NCI-H2171 (cell line): ENCODE measurements at regions not wholly inside any gene's neighbourhood (a gene's known extent, or its start where the extent isn't known, plus 50 kb on each side); places are given as distances from the start of the nearest gene placed in this dataset.

Source experiments
- DNase-seq: peaks from one replicate; lab custom pipeline; 2025; lab: John Stamatoyannopoulos, UW

- no peak for DNase-seq
Observed at GRCh38 chr7:371119-371778, 81.3 kb downstream of the FOXL3 start.

- no peak for DNase-seq
Observed at GRCh38 chr7:371779-372545, 82.0 kb downstream of the FOXL3 start.

- DNase-seq = no peak
Observed at GRCh38 chr7:372546-372931, 82.6 kb downstream of the FOXL3 start.

- DNase-seq = no peak
Observed at GRCh38 chr7:372932-373791, 83.2 kb downstream of the FOXL3 start.

- DNase-seq = no peak
Observed at GRCh38 chr7:373818-374705, 84.1 kb downstream of the FOXL3 start.

GRCh38 chr7:374706-375311 is 84.8 kb downstream of the FOXL3 start:
- no peak for DNase-seq

GRCh38 chr7:375321-375831 is 85.4 kb downstream of the FOXL3 start:
- DNase-seq = no peak

GRCh38 chr7:375901-376305 is 85.9 kb downstream of the FOXL3 start:
- no peak for DNase-seq

GRCh38 chr7:376306-377079 is 86.5 kb downstream of the FOXL3 start:
- DNase-seq = no peak

- DNase-seq = no peak
Observed at GRCh38 chr7:377080-378040, 87.4 kb downstream of the FOXL3 start.

- DNase-seq = no peak
Observed at GRCh38 chr7:378041-378420, 88.1 kb downstream of the FOXL3 start.

GRCh38 chr7:378551-379455 is 88.8 kb downstream of the FOXL3 start:
- DNase-seq = no peak

GRCh38 chr7:379456-380138 is 89.6 kb downstream of the FOXL3 start:
- no peak for DNase-seq

- no peak for DNase-seq
Observed at GRCh38 chr7:380139-380485, 90.1 kb downstream of the FOXL3 start.

GRCh38 chr7:380711-381210 is 90.8 kb downstream of the FOXL3 start:
- DNase-seq = no peak

GRCh38 chr7:381211-382042 is 91.5 kb downstream of the FOXL3 start:
- DNase-seq = no peak

GRCh38 chr7:382043-382400 is 92.1 kb downstream of the FOXL3 start:
- no peak for DNase-seq
